ENCODE measurements at regions not wholly inside any gene's neighbourhood (a gene's known extent, or its start where the extent isn't known, plus 50 kb on each side); places are given as distances from the start of the nearest gene placed in this dataset.

DNA sequence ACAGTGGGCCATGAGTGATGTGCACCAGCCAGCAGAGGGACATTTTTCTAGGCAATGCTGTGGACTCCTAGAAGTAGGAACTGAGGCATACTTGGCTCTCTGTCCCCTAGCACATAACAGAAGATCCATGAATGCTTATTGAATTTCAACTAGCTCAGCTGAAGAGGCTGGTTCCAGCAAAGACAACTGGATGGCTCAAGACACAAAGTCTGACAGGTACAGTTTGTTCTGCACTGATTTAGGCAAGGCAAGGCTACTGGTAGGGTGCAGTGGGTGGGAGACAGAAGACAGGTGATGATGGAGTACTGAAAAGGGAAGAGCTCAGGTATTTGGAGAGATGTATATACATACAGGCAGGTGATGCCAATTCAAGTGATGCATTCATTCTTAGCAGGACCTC, 72.4 kb upstream of the USP47 start:
- TF ChIP-seq, protein P1, sequence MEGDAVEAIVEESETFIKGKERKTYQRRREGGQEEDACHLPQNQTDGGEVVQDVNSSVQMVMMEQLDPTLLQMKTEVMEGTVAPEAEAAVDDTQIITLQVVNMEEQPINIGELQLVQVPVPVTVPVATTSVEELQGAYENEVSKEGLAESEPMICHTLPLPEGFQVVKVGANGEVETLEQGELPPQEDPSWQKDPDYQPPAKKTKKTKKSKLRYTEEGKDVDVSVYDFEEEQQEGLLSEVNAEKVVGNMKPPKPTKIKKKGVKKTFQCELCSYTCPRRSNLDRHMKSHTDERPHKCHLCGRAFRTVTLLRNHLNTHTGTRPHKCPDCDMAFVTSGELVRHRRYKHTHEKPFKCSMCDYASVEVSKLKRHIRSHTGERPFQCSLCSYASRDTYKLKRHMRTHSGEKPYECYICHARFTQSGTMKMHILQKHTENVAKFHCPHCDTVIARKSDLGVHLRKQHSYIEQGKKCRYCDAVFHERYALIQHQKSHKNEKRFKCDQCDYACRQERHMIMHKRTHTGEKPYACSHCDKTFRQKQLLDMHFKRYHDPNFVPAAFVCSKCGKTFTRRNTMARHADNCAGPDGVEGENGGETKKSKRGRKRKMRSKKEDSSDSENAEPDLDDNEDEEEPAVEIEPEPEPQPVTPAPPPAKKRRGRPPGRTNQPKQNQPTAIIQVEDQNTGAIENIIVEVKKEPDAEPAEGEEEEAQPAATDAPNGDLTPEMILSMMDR (IDR thresholded peaks at IDR 0.05; ENCODE audit: insufficient read depth, low read depth, low read length), result no peak
- no peak for TF ChIP-seq EZH2 (IDR thresholded peaks at IDR 0.05; ENCODE audit: insufficient read depth, low read length)
